ENCODE measurements at regions not wholly inside any gene's neighbourhood (a gene's known extent, or its start where the extent isn't known, plus 50 kb on each side); places are given as distances from the start of the nearest gene placed in this dataset.

- no peak for DNase-seq
These were observed 270.6 kb downstream of the PBX3 start for GRCh38 chr9:126017758-126018157.

GRCh38 chr9:126020836-126021235 is 273.7 kb downstream of the PBX3 start:
- DNase-seq = no peak

GRCh38 chr9:126023962-126024361 is 276.8 kb downstream of the PBX3 start:
- DNase-seq = no peak

- no peak for DNase-seq
These were observed 277.5 kb downstream of the PBX3 start for GRCh38 chr9:126024581-126025230.

- no peak for DNase-seq
These were observed 278.8 kb downstream of the PBX3 start for GRCh38 chr9:126025991-126026390.

GRCh38 chr9:126027566-126027965 is 280.4 kb downstream of the PBX3 start:
- no peak for DNase-seq

- DNase-seq = no peak
These were observed 281.6 kb downstream of the PBX3 start for GRCh38 chr9:126028746-126029145.

- no peak for DNase-seq
These were observed 283.5 kb downstream of the PBX3 start for GRCh38 chr9:126030716-126031115.

- no peak for DNase-seq
These were observed 283.9 kb downstream of the PBX3 start for GRCh38 chr9:126031116-126031515.

- no peak for DNase-seq
These were observed 285.0 kb downstream of the PBX3 start for GRCh38 chr9:126032135-126032534.

GRCh38 chr9:126033318-126033717 is 286.1 kb downstream of the PBX3 start:
- DNase-seq = no peak

GRCh38 chr9:126033956-126034355 is 286.8 kb downstream of the PBX3 start:
- DNase-seq = no peak

GRCh38 chr9:126036881-126037291 is 289.7 kb downstream of the PBX3 start:
- no peak for DNase-seq

- no peak for DNase-seq
These were observed 287.8 kb upstream of the MVB12B start for GRCh38 chr9:126038790-126039189.

- DNase-seq = no peak
These were observed 282.9 kb upstream of the MVB12B start for GRCh38 chr9:126043681-126044080.

- DNase-seq = no peak
These were observed 277.5 kb upstream of the MVB12B start for GRCh38 chr9:126049088-126049487.

GRCh38 chr9:126049896-126050604 is 276.6 kb upstream of the MVB12B start:
- no peak for DNase-seq

GRCh38 chr9:126050605-126050990 is 276.0 kb upstream of the MVB12B start:
- DNase-seq = no peak

- DNase-seq = no peak
These were observed 275.0 kb upstream of the MVB12B start for GRCh38 chr9:126051446-126052130.

GRCh38 chr9:126052791-126053190 is 273.8 kb upstream of the MVB12B start:
- DNase-seq = no peak

- DNase-seq = no peak
These were observed 272.7 kb upstream of the MVB12B start for GRCh38 chr9:126053913-126054312.

GRCh38 chr9:126055381-126055985 is 271.1 kb upstream of the MVB12B start:
- DNase-seq = no peak

- no peak for DNase-seq
These were observed 270.2 kb upstream of the MVB12B start for GRCh38 chr9:126056312-126057021.
